IPS-18a (cell line): ENCODE measurements at regions not wholly inside any gene's neighbourhood (a gene's known extent, or its start where the extent isn't known, plus 50 kb on each side); places are given as distances from the start of the nearest gene placed in this dataset.

ENCODE experiments used
- H3K27ac ChIP-seq: one replicate; pipeline ENCODE4 v1.5.1; 2013; ENCODE audit warnings: low read length
- H3K27me3 ChIP-seq: one replicate; pipeline ENCODE4 v1.6.1; 2013; ENCODE audit warnings: mild to moderate bottlenecking, low read length; ENCODE audit not compliant: control insufficient read depth, insufficient read depth
- H3K36me3 ChIP-seq: one replicate; pipeline ENCODE4 v1.6.1; 2013; ENCODE audit warnings: low read depth, low read length; ENCODE audit not compliant: control insufficient read depth
- H3K4me1 ChIP-seq: one replicate; pipeline ENCODE4 v1.6.1; 2013; ENCODE audit warnings: low read depth, low read length; ENCODE audit not compliant: control insufficient read depth
- H3K4me3 ChIP-seq: one replicate; pipeline ENCODE4 v1.5.1; 2013; ENCODE audit warnings: low read length
- H3K9ac ChIP-seq: one replicate; pipeline ENCODE4 v1.6.1; 2013; ENCODE audit warnings: mild to moderate bottlenecking, low read length, moderate library complexity
- H3K9me3 ChIP-seq: one replicate; pipeline ENCODE4 v1.6.1; 2013; ENCODE audit warnings: low read depth, low read length; ENCODE audit not compliant: control insufficient read depth

DNA sequence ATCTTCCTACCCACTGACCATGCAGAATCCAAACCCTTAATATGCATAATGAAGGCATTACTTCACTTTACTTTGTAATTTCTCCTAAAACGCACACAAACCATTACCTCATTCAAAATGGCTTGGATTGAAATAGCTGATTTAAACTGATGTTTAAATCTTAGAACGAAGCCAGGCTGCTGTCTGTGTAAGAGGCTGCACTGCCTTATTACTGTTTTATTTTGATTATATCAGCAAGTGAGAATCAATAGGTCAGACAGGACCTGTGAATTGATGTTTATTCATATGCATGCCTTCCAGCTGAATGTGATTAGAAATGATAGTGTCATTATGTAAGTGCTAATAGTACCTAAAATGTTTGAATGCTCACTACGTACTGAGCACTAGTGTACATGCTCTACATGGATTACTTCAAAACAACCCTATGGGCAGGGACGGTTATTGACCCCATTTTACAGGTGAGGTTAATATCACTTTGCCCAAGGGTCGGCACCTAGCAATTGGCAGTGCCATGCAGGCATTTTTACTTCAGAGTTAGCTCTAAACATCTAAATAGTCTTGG is 314.2 kb upstream of the CBLB start:
- Histone ChIP-seq H3K36me3 (no peaks in the 10 kb centered on the region), H3K4me1 (no peaks in the 10 kb centered on the region), H3K4me3 (no peak overlapping the region), H3K27me3 (no peaks in the 10 kb centered on the region), H3K9me3 (no peaks in the 10 kb centered on the region), H3K9ac (no peak overlapping the region), H3K27ac (no peak overlapping the region)

DNA sequence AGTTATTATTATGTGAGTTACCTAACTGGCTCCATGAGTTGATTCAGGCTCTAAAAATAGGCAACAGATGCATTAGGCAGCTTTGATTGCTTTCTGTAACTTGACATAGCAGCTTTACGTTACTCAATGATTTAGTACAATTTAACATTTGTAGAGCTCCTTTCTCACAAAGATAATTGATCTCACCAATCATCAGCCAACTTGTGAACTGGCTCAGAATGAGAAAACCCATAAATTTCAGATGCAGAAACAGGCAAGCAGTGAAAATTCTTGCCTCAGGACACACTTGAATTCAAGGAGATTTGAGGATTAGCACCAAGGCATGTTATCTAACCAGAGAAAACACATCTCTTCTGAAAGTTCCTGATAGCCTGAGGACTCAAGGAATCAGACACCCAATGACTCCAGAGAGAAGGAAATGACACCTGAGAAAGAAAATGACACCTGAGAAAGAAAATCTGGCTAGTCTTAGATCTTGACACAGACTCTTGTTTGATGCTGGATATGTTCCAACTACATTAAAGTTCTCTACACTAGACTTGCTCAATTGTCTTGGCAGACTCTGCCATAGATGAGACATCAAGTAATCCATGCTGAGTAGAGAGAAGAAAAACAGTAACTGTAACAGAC is 315.1 kb upstream of the CBLB start:
- H3K4me3 ChIP-seq, result no peak overlapping the region

DNA sequence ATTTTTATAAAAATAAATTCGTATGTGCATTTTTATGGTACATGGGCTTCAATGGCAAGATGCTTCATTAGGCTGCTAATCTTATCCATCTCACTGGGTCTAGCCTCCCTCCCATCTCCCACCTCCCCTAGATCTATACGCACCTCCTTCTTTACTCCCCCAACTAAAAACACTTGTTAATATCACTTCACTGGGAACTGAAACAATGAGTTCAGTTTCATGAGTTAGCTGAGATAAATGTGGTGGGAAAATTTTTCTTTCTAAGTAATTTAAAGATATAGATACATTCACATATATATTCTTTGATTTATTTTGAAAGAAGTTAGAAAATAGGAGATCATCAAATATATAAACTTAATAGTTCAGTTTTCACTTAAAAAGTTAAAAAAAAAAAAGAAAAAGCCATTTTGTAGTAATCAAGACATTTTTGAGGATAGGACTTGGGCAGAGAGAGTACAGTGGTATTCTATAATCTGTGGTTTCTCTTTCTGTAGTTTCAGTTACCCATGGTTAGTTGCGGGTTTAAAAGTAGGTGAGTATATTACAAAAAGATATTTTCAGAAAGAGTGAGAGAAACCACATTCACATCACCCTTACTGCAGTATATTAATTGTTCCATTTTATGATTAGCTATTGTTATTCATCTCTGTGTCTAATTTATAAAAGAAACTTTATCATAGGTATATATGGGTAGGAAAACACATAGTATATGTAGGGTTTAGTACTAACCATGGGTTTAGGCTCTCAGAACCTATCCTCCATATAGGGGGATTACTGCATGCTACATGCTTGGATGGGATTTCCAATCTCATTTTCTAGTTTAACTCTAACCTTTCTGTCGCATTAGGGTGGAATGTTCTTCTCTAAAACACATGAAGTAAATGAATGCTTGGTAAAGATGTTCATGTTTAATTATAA is 316.0 kb upstream of the CBLB start:
- Histone ChIP-seq H3K27ac (no peak overlapping the region), H3K9me3 (no peaks in the 10 kb centered on the region), H3K36me3 (no peaks in the 10 kb centered on the region), H3K4me3 (no peak overlapping the region), H3K4me1 (no peaks in the 10 kb centered on the region), H3K27me3 (no peaks in the 10 kb centered on the region), H3K9ac (no peak overlapping the region)

More for the DNA sequence above, 315.1 kb upstream of the CBLB start:
- no peaks in the 10 kb centered on the region for H3K27me3 ChIP-seq
- H3K9me3 ChIP-seq, result no peaks in the 10 kb centered on the region
- H3K9ac ChIP-seq, result no peak overlapping the region
- no peaks in the 10 kb centered on the region for H3K4me1 ChIP-seq
- H3K27ac ChIP-seq, result no peak overlapping the region
- no peaks in the 10 kb centered on the region for H3K36me3 ChIP-seq

DNA sequence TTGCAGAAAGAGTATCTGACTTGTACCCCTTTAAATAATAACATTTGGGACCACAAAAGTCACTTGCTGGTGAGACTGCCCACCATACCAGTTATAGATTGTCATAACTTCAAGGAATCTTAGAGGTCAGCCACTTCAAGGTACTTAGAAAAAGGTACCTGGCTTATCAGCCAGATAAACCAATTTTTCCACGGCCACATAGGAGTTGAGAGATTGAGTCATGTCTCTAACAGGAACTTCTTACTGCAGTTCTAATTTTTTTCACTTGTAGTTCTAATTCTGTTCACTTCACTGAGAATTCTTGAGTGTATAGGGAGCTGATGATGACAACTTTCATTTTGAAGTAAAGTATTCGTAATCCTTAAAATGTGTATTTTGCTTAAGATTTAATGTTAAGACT is 317.1 kb upstream of the CBLB start:
- Histone ChIP-seq H3K36me3 (no peaks in the 10 kb centered on the region), H3K9ac (no peak overlapping the region), H3K27ac (no peak overlapping the region), H3K4me1 (no peaks in the 10 kb centered on the region), H3K4me3 (no peak overlapping the region), H3K27me3 (no peaks in the 10 kb centered on the region), H3K9me3 (no peaks in the 10 kb centered on the region)

DNA sequence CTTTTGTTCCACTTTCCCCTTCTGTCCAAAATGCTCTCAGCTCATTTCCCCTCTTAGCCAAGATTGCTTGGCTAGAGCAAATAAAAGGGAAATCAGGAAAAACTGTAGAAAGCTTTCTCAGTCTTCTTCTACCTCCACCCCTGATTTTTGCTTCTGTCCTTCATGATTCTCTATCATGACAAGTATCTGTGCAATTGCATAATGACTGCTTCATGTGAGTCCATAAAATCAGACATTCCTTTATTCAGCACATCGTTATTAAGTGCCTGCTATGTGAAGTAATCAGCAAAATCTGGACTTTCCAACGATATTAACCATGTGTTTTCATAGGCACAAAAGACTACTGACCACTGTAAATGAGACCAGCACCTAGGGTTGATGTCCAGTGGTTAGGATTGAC is 321.5 kb upstream of the CBLB start:
- Histone ChIP-seq H3K27ac (no peak overlapping the region), H3K9me3 (no peaks in the 10 kb centered on the region), H3K4me3 (no peak overlapping the region), H3K36me3 (no peaks in the 10 kb centered on the region), H3K9ac (no peak overlapping the region), H3K4me1 (no peaks in the 10 kb centered on the region), H3K27me3 (no peaks in the 10 kb centered on the region)

DNA sequence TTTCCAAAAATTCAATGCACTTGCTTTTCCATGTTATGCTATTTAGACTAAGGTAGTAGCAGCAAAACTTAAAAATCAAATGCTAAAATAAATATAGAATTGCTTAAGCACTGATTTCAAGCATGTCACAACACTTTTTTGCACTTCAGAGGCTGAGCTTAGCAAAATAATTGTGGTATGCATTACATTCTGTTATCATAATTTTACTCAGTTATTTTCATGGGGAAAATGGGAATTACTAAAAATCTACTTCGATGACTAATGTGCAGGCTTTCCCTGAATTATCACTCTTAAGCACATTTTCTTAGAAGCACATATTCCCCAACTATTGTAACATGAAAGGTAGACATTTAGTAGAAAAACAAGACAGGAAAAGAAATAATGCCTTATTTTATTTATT is 322.4 kb upstream of the CBLB start:
- Histone ChIP-seq H3K27ac (no peak overlapping the region), H3K27me3 (no peaks in the 10 kb centered on the region), H3K4me1 (no peaks in the 10 kb centered on the region)

DNA sequence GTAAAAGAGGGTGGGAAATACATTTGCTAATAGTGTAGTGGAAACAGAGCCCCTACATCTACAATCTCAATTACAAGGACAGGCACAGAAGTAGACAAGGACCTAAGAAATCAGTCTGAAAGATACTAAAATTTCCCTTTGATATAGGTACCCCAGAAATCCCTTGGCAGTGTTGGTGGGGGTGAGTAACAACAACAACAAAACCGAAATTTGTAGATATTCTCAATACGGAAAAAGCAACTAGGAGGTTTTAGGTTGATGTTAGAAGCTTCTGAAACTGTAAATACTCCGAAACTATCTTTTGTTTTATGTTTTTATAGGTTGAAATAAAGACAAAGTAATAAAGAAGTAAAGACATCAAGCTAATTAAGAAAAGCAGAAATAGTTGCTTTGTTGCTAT is 323.1 kb upstream of the CBLB start:
- no peak overlapping the region for H3K4me3 ChIP-seq
- no peaks in the 10 kb centered on the region for H3K36me3 ChIP-seq
- no peaks in the 10 kb centered on the region for H3K27me3 ChIP-seq
- H3K9me3 ChIP-seq, result no peaks in the 10 kb centered on the region
- H3K9ac ChIP-seq, result no peak overlapping the region
- no peak overlapping the region for H3K27ac ChIP-seq
- H3K4me1 ChIP-seq, result no peaks in the 10 kb centered on the region

More for the DNA sequence above, 322.4 kb upstream of the CBLB start:
- H3K4me3 ChIP-seq, result no peak overlapping the region
- no peak overlapping the region for H3K9ac ChIP-seq
- H3K9me3 ChIP-seq, result no peaks in the 10 kb centered on the region
- H3K36me3 ChIP-seq, result no peaks in the 10 kb centered on the region

DNA sequence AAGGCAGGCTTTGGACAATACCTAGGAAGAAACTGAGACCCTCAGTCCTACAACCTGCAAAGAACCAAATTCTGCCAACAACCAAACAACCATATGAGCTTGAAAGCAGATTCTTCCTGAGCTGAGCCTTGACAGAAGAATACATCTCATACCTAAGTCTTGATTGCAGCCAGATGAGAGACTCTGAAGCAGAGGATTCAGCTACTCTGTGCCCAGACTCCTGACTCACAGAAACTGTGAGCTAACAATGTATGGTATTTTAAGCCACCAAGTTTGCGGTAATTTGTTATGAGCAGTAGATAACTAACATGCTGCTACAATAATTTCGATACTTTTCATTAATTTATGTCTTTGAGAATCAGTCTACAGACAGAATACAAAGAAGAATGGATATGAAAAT is 325.1 kb upstream of the CBLB start:
- H3K9me3 ChIP-seq, result no peaks in the 10 kb centered on the region
- H3K36me3 ChIP-seq, result no peaks in the 10 kb centered on the region
- H3K27me3 ChIP-seq, result no peaks in the 10 kb centered on the region
- H3K9ac ChIP-seq, result no peak overlapping the region
- no peak overlapping the region for H3K4me3 ChIP-seq
- no peak overlapping the region for H3K27ac ChIP-seq
- H3K4me1 ChIP-seq, result no peaks in the 10 kb centered on the region

DNA sequence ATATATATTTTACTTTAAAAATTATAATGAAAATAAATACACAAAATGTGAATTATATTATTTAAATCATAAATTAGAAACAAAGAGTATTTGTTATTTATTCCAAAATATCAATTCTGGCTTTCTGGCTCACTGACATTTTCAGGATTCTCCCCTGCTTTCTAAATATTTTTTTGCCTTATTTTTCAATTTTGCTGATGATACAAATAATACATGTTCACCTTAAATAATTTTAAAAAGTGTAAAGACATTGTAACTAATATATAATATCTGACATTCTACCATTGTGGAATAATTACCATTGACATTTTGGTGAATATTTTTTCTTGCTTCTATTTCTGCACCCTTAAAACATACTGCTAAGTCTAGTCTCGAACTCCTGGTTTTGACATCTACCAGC is 325.9 kb upstream of the CBLB start:
- no peak overlapping the region for H3K9ac ChIP-seq
- H3K4me3 ChIP-seq, result no peak overlapping the region
- H3K27me3 ChIP-seq, result no peaks in the 10 kb centered on the region
- H3K9me3 ChIP-seq, result no peaks in the 10 kb centered on the region
- H3K36me3 ChIP-seq, result no peaks in the 10 kb centered on the region
- H3K27ac ChIP-seq, result no peak overlapping the region
- H3K4me1 ChIP-seq, result no peaks in the 10 kb centered on the region

DNA sequence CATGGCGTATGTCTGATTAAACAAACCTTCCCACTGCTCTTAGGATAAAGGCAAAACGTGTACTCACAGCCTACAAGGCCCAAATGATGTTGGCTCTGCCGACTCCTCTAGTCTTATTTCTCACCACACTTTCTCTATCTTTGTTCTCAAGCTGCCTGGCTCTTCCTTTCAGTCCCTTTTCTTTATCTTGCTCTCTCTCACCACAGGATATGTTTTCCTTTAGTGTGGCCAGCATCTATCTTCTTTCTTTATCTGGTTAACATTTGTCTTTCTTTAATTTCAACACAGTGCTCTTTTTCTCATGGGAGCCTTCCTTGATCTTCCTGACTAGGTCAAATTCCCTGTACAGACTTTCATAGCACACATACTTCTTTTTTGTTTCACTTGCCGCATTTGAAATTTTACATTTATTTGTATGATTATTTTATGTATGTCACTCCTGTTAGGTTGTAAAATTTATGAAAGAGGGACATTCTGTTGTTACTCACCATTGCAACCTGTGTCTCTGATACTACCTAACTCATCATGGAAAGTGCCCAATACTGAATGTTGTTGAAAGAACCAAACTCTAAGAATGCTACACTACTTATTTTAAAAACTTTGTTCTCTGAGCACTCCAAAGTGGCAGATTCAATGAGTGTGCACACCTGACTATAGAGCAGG is 328.9 kb upstream of the CBLB start:
- no peaks in the 10 kb centered on the region for H3K27me3 ChIP-seq
- no peaks in the 10 kb centered on the region for H3K4me1 ChIP-seq
- H3K36me3 ChIP-seq, result no peaks in the 10 kb centered on the region
- H3K4me3 ChIP-seq, result no peak overlapping the region
- no peaks in the 10 kb centered on the region for H3K9me3 ChIP-seq
- H3K27ac ChIP-seq, result no peak overlapping the region
- no peak overlapping the region for H3K9ac ChIP-seq

DNA sequence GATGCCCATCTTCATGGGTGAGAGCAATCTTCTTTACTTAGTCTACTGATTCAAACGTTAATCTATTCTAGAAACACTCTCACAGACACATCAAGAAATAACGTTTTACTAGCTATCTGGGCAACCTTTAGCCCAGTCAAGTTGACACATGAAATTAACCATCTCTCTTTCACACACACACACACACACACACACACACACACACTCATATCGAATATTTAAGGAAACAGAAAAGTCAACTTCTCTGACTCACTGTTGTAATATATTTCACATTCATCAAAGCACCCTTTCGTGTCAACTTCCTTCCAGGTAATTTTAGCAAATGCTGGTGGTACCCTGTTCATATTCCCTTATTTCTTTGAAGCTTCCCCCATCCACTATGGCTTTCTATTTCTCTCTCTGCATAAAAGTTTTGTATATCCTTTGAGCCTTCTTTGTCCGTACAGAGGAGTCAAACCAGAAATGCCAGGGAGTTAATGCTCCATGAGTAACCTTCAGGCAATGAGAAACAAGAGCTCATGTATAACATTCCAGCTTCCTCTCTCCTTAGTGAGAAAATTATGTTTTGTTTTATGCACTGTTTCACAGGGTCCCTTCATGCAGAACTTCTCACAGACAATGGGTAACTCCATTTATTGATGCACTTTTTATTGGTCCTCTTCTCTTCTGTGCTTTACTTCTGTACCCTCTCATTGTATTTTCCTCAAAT is 335.5 kb upstream of the CBLB start:
- H3K4me1 ChIP-seq, result peaks cover 5% of the 10 kb centered on the region
- no peak overlapping the region for H3K9ac ChIP-seq
- H3K36me3 ChIP-seq, result no peaks in the 10 kb centered on the region
- no peak overlapping the region for H3K4me3 ChIP-seq
- H3K27me3 ChIP-seq, result no peaks in the 10 kb centered on the region
- no peak overlapping the region for H3K27ac ChIP-seq
- H3K9me3 ChIP-seq, result no peaks in the 10 kb centered on the region
